EH (cell line): ENCODE measurements at regions not wholly inside any gene's neighbourhood (a gene's known extent, or its start where the extent isn't known, plus 50 kb on each side); places are given as distances from the start of the nearest gene placed in this dataset.
"Not testable (repeated sequence)": the region's sequence is repeated elsewhere in the genome, so short reads cannot be mapped to it uniquely, and the experiment has no call there.

Experiments
- DNase-seq: peaks from one replicate; pipeline ENCODE4 v3.0.0-alpha.2; 2015; ENCODE audit warnings: low read depth

- no peak for DNase-seq
Observed at GRCh38 chr19:34575206-34575605, 93.6 kb downstream of the WTIP start.

- DNase-seq: peak; percentile 3
Observed at GRCh38 chr19:34574704-34575103, 93.1 kb downstream of the WTIP start.

GRCh38 chr19:34573226-34573864 is 91.8 kb downstream of the WTIP start:
- DNase-seq: no peak

- not testable (repeated sequence) for DNase-seq
Observed at GRCh38 chr19:34570140-34570539, 88.6 kb downstream of the WTIP start.

- not testable (repeated sequence) for DNase-seq
Observed at GRCh38 chr19:34562344-34562743, 80.8 kb downstream of the WTIP start.
